Psoas muscle (tissue), 7 donors: ENCODE measurements at regions not wholly inside any gene's neighbourhood (a gene's known extent, or its start where the extent isn't known, plus 50 kb on each side); places are given as distances from the start of the nearest gene placed in this dataset.

Source experiments
- ATAC-seq, 4 donors: fragments of 200-7000 bp; cut with Tn5 transposase; one replicate each; pipeline ENCODE4 v1.9.1; 2020; ENCODE audit warnings: moderate library complexity in 3 of 4, mild to moderate bottlenecking in 2 of 4
- DNase-seq, 2 donors: peaks; one replicate each; pipeline ENCODE4 v3.0.0-alpha.2; 2020
- H3K27ac ChIP-seq: fragments of 200-600 bp; one replicate; pipeline ENCODE4 v1.8.0; 2022
- H3K27me3 ChIP-seq, 3 donors: fragments of 200-600 bp in 1 of 3; one replicate each; pipeline versions ENCODE4 v1.6.1 to v1.8.0; 2013 to 2022; ENCODE audit warnings: low read length in 2 of 3, mild to moderate bottlenecking in 2 of 3, moderate library complexity in 1 of 3; ENCODE audit not compliant: insufficient read depth in 3 of 3
- H3K36me3 ChIP-seq, 2 donors: fragments of 200-600 bp in 1 of 2; one replicate each; pipeline versions ENCODE4 v1.6.1 to v1.8.0; 2013 to 2022; ENCODE audit warnings: low read depth in 1 of 2, mild to moderate bottlenecking in 1 of 2, moderate library complexity in 1 of 2; ENCODE audit not compliant: insufficient read depth in 1 of 2
- H3K4me1 ChIP-seq: fragments of 200-600 bp; one replicate; pipeline ENCODE4 v1.8.0; 2022
- H3K4me3 ChIP-seq: fragments of 200-600 bp; one replicate; pipeline ENCODE4 v1.8.0; 2022; ENCODE audit warnings: mild to moderate bottlenecking
- H3K9me3 ChIP-seq: fragments of 200-600 bp; one replicate; pipeline ENCODE4 v1.8.0; 2022
- WGBS, 3 donors: extraction: QIAGEN DNeasy Blood & Tissue Kit; methylation state at CpG; one replicate each; pipeline versions ENCODE4 v1.1.6 to v1.1.7; 2013; 5-methylcytosine and 5-hydroxymethylcytosine counted together
- intact Hi-C, 2 donors: fragments of 100-400 bp; cut with DNase I; formaldehyde crosslinking; loops; one replicate each; pipeline versions ENCODE4 v1.11.0 to v1.14.2; 2022
- TF ChIP-seq, protein P1 (sequence below): fragments of 200-600 bp; IDR thresholded peaks from one replicate; pipeline ENCODE4 v1.8.0; 2022; ENCODE audit warnings: antibody characterized with exemption
- donor health status: healthy with polysubstance abuse.
- donor health status: DM: no; HTN: no; CAD: no; lungs with moderate emphysema.
- donor health status: Bipolar disorder and iron deficiency.
- donor health status: healthy.
- donor health status: DM: yes; HTN: yes; CAD: no.
- donor health status: DM: no; HTN: no; CAD: no.
- donor health status: DM: yes; HTN: yes; CAD: no.

DNA sequence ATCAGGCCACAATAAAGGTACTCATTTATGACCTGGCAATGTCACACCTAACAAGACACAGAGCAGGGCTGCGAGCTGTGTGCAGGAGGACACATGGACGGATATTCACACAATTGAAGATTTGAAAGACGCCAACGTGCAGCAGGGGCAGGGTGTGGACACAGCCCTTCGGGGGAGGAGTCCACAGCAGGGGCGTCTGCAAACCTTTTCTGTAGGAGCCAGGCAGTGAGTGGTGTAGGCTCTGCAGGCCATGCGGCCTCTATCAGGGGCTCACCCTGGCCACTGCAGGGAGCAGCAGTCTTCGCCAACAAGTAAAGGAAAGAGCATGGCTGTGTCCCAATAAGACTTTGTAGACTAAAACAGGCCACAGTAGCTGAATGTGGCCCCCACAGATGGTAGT is 125.7 kb upstream of the SNTG2 start:
- 59 to 63% (median 60%) methylated on average over 8 of the region's 8 CpGs for WGBS, 3 donors
- intact Hi-C loops = no loop called here
- TF ChIP-seq, protein P1, sequence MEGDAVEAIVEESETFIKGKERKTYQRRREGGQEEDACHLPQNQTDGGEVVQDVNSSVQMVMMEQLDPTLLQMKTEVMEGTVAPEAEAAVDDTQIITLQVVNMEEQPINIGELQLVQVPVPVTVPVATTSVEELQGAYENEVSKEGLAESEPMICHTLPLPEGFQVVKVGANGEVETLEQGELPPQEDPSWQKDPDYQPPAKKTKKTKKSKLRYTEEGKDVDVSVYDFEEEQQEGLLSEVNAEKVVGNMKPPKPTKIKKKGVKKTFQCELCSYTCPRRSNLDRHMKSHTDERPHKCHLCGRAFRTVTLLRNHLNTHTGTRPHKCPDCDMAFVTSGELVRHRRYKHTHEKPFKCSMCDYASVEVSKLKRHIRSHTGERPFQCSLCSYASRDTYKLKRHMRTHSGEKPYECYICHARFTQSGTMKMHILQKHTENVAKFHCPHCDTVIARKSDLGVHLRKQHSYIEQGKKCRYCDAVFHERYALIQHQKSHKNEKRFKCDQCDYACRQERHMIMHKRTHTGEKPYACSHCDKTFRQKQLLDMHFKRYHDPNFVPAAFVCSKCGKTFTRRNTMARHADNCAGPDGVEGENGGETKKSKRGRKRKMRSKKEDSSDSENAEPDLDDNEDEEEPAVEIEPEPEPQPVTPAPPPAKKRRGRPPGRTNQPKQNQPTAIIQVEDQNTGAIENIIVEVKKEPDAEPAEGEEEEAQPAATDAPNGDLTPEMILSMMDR = no peak
- DNase-seq (no peak), ATAC-seq (no peak)
- Histone ChIP-seq H3K27ac (no peak overlapping the region), H3K4me1 (no peaks in the 10 kb centered on the region), H3K27me3 (no peaks in the 10 kb centered on the region), H3K36me3 (no peaks in the 10 kb centered on the region), H3K4me3 (no peak overlapping the region), H3K9me3 (no peaks in the 10 kb centered on the region)

DNA sequence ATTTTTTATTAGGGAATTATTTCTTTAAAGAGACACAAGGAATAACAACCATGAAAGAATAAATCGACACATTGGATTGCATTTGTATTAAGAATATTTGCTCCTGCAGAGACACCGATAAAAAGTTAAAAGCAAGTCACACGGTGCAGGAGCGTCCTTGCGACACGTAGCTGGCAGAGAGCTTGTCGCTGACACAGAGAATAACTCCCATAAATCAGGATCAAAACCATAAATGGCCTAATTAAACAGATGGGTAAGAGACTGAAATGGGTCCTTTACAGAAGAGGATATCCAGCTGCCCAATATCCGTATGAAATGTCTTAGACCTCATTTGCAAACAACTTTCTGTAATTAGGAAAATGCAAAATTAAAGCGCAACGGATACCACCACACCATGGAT is 126.1 kb upstream of the SNTG2 start:
- H3K9me3 ChIP-seq = no peaks in the 10 kb centered on the region
- no peaks in the 10 kb centered on the region for H3K36me3 ChIP-seq
- ATAC-seq (no peak), DNase-seq (no peak)
- H3K27ac ChIP-seq = no peak overlapping the region
- no peak overlapping the region for H3K4me3 ChIP-seq
- no peaks in the 10 kb centered on the region for H3K27me3 ChIP-seq
- H3K4me1 ChIP-seq = no peaks in the 10 kb centered on the region
- TF ChIP-seq, protein P1 = no peak
- WGBS, 3 donors = 72 to 77% (median 72%) methylated on average over 10 of the region's 10 CpGs
- intact Hi-C loops = no loop called here

DNA sequence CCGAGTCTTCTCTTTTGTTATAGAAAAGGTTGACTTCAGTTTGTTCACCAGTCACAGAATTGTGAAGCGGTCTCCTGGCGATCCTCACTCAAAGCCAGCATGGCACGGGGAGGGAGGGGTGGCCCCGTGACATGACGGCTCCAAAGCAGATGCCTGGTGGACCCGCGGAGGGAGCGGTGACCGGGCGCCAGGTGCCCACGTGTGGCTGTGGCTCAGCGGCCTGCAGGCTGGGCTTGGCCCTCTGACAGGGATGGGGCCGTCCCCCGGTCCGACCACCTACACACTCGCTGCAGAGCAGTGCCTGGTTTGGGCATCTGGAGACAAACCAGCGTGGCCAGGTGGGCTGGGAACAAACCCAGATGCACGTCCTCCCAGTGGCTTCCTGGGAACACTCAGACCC is 129.1 kb upstream of the SNTG2 start:
- no peaks in the 10 kb centered on the region for H3K4me1 ChIP-seq
- H3K27ac ChIP-seq = no peak overlapping the region
- DNase-seq = no peak
- TF ChIP-seq, protein P1 = no peak
- ATAC-seq = no peak
- intact Hi-C loops = no loop called here
- WGBS, 3 donors = 80 to 84% (median 83%) methylated on average over 19 of the region's 19 CpGs
- H3K27me3 ChIP-seq = no peaks in the 10 kb centered on the region
- H3K4me3 ChIP-seq = no peak overlapping the region
- H3K36me3 ChIP-seq = no peaks in the 10 kb centered on the region
- H3K9me3 ChIP-seq = no peaks in the 10 kb centered on the region

DNA sequence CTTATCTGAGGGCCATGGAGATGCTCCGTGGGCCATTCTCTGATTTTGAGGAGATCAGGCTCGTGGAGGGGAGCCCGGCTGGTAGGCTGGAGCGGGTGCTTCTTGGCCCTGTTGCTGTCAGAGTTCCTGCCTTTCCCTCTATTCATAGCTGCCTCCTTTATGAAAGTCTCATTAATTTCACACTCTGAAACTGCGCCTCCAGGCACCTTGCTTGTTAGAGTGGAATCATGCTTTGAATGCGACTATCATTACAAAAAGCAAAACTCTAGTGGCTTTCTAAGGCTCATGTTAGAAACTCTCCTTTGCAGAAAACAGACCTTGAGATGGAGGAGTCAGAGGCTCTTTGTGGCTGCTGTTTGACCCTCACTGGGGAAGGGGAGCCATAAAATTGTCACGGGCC is 131.0 kb upstream of the SNTG2 start:
- 84 to 88% (median 86%) methylated on average over 7 of the region's 7 CpGs for WGBS, 3 donors
- DNase-seq = no peak
- no peaks in the 10 kb centered on the region for H3K27me3 ChIP-seq
- no peaks in the 10 kb centered on the region for H3K4me1 ChIP-seq
- no peak for ATAC-seq
- H3K4me3 ChIP-seq = no peak overlapping the region
- no peaks in the 10 kb centered on the region for H3K9me3 ChIP-seq
- H3K36me3 ChIP-seq = no peaks in the 10 kb centered on the region
- TF ChIP-seq, protein P1 = no peak
- intact Hi-C loops = no loop called here
- H3K27ac ChIP-seq = no peak overlapping the region

DNA sequence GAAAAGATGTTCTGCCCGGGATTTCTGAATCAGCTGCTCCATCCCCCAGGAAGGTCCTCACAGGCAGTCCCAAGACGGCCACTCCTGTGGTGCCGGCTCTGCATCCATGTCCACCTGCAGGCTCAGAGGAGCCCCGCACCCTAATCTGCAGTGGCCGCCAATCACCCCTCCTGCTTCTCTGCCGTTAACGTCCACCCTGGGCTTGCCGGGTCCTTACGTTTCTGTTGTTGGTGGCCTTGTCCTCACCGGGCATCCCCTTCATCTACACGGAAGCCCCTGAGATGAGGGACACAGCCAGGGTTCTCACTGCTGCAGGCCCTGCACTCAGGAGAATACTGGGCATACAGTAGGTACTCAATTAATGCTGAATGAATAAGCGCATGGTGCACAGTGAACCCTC is 131.5 kb upstream of the SNTG2 start:
- Histone ChIP-seq H3K36me3 (no peaks in the 10 kb centered on the region), H3K4me3 (no peak overlapping the region), H3K9me3 (no peaks in the 10 kb centered on the region), H3K4me1 (no peaks in the 10 kb centered on the region), H3K27me3 (no peaks in the 10 kb centered on the region), H3K27ac (no peak overlapping the region)
- TF ChIP-seq, protein P1 = no peak
- ATAC-seq = no peak
- WGBS, 3 donors = 87 to 93% (median 93%) methylated on average over 12 of the region's 12 CpGs
- intact Hi-C loops = no loop called here
- no peak for DNase-seq
